GM23338 (cell line): ENCODE measurements at regions not wholly inside any gene's neighbourhood (a gene's known extent, or its start where the extent isn't known, plus 50 kb on each side); places are given as distances from the start of the nearest gene placed in this dataset.

ENCODE experiments used
- ATAC-seq: fragments of 200-7000 bp; cut with Tn5 transposase; 3 replicates; pipeline ENCODE4 v1.9.1; 2020
- DNase-seq: peaks from one replicate; pipeline ENCODE4 v3.0.0-alpha.2; 2015; ENCODE audit warnings: low spot score
- H2AFZ ChIP-seq: fragments of 200-600 bp; sonication (generic); 2 replicates; pipeline ENCODE4 v1.8.0; 2016; ENCODE audit warnings: antibody characterized with exemption, mild to moderate bottlenecking, moderate library complexity
- H3F3A ChIP-seq: fragments of 200-600 bp; sonication (generic); replicated peaks from 2 replicates; pipeline ENCODE4 v1.8.0; 2017; ENCODE audit warnings: antibody characterized with exemption, mixed run types, low read depth
- H3K27ac ChIP-seq: fragments of 200-600 bp; sonication (generic); 2 replicates; pipeline ENCODE4 v1.6.1; 2016; ENCODE audit warnings: low read depth
- H3K27me3 ChIP-seq: fragments of 200-600 bp; sonication (generic); 2 replicates; pipeline ENCODE4 v1.8.0; 2016; ENCODE audit warnings: mild to moderate bottlenecking, mixed run types, moderate library complexity; ENCODE audit not compliant: insufficient read depth
- H3K36me3 ChIP-seq: fragments of 200-600 bp; sonication (generic); 2 replicates; pipeline ENCODE4 v1.8.0; 2016; ENCODE audit warnings: mild to moderate bottlenecking; ENCODE audit not compliant: insufficient read depth
- H3K4me1 ChIP-seq: fragments of 200-600 bp; sonication (generic); 2 replicates; pipeline ENCODE4 v1.8.0; 2016; ENCODE audit warnings: mild to moderate bottlenecking, moderate library complexity; ENCODE audit not compliant: insufficient read depth
- H3K4me2 ChIP-seq: fragments of 200-600 bp; sonication (generic); 2 replicates; pipeline ENCODE4 v1.7.1; 2017; ENCODE audit warnings: mixed run types
- H3K4me3 ChIP-seq: fragments of 200-600 bp; sonication (generic); 2 replicates; pipeline ENCODE4 v1.6.1; 2016; ENCODE audit warnings: mixed run types
- H3K79me2 ChIP-seq: fragments of 200-600 bp; sonication (generic); replicated peaks from 2 replicates; pipeline ENCODE4 v1.8.0; 2017; ENCODE audit warnings: mild to moderate bottlenecking; ENCODE audit not compliant: insufficient read depth
- H3K9me2 ChIP-seq: fragments of 200-600 bp; sonication (generic); 2 replicates; pipeline ENCODE4 v1.8.0; 2017; ENCODE audit not compliant: insufficient read depth
- H4K20me1 ChIP-seq: fragments of 200-600 bp; sonication (generic); replicated peaks from 2 replicates; pipeline ENCODE4 v1.8.0; 2017; ENCODE audit warnings: mild to moderate bottlenecking; ENCODE audit not compliant: insufficient read depth
- H3K27ac Mint-ChIP-seq: 2 replicates; pipeline ENCODE4 v1.8.0; 2020; ENCODE audit warnings: inconsistent platforms, mild to moderate bottlenecking, moderate library complexity, mixed read lengths
- H3K27me3 Mint-ChIP-seq: 3 replicates; pipeline ENCODE4 v1.8.0; 2022; ENCODE audit warnings: low read depth, mild to moderate bottlenecking, moderate library complexity, mixed read lengths, inconsistent platforms; ENCODE audit not compliant: insufficient read depth, poor library complexity
- H3K36me3 Mint-ChIP-seq: 3 replicates; pipeline ENCODE4 v1.8.0; 2021; ENCODE audit warnings: low read depth, mild to moderate bottlenecking, inconsistent platforms, moderate library complexity, mixed read lengths
- H3K4me1 Mint-ChIP-seq: 3 replicates; pipeline ENCODE4 v1.8.0; 2020; ENCODE audit warnings: mild to moderate bottlenecking, inconsistent platforms, mixed read lengths
- H3K4me3 Mint-ChIP-seq: 3 replicates; pipeline ENCODE4 v1.8.0; 2021; ENCODE audit warnings: moderate library complexity, mild to moderate bottlenecking, inconsistent platforms, mixed read lengths
- H3K9me3 Mint-ChIP-seq: 3 replicates; pipeline ENCODE4 v1.8.0; 2020; ENCODE audit warnings: moderate library complexity, mild to moderate bottlenecking, inconsistent platforms, mixed read lengths
- CTCF ChIP-seq, 2 experiments: fragments of 200-600 bp in 1 of 2; sonication (generic) in 1 of 2; conservative IDR thresholded peaks; 2 replicates each; pipeline versions ENCODE4 v1.5.1 to v1.6.1; 2016 to 2017; ENCODE audit warnings: antibody characterized with exemption in 2 of 2, low read depth in 2 of 2, mild to moderate bottlenecking in 2 of 2, moderate library complexity in 1 of 2
- EZH2phosphoT487 ChIP-seq: fragments of 200-600 bp; sonication (generic); IDR thresholded peaks from one replicate; pipeline ENCODE4 v1.8.1; 2018; ENCODE audit warnings: antibody characterized with exemption; ENCODE audit not compliant: unreplicated experiment
- NANOG ChIP-seq: IDR thresholded peaks from 2 replicates; pipeline ENCODE4 v1.6.1; 2016; ENCODE audit warnings: antibody characterized with exemption, borderline replicate concordance
- POLR2AphosphoS5 ChIP-seq: IDR thresholded peaks from 2 replicates; pipeline ENCODE4 v1.6.1; 2016; ENCODE audit warnings: antibody characterized with exemption, low read depth
- STAT1 ChIP-seq: IDR thresholded peaks from one replicate; pipeline ENCODE4 v1.6.1; 2016; ENCODE audit warnings: antibody characterized with exemption; ENCODE audit not compliant: unreplicated experiment
- ZNF114 ChIP-seq: fragments of 250-450 bp; sonication (Bioruptor Pico); IDR thresholded peaks from 2 replicates; pipeline ENCODE4 v1.5.0; 2020; ENCODE audit warnings: mild to moderate bottlenecking, moderate library complexity
- TF ChIP-seq, protein P1 (sequence below): IDR thresholded peaks from one replicate; pipeline ENCODE4 v1.6.1; 2018; ENCODE audit warnings: antibody characterized with exemption; ENCODE audit not compliant: unreplicated experiment
- TF ChIP-seq, protein P2 (sequence below): IDR thresholded peaks from 2 replicates; pipeline ENCODE4 v1.6.1; 2016; ENCODE audit warnings: antibody characterized with exemption
- TF ChIP-seq, protein P3 (sequence below): fragments of 250-450 bp; sonication (Bioruptor Pico); IDR thresholded peaks from 2 replicates; pipeline ENCODE4 v1.5.0; 2020; ENCODE audit warnings: mild to moderate bottlenecking, moderate library complexity

DNA sequence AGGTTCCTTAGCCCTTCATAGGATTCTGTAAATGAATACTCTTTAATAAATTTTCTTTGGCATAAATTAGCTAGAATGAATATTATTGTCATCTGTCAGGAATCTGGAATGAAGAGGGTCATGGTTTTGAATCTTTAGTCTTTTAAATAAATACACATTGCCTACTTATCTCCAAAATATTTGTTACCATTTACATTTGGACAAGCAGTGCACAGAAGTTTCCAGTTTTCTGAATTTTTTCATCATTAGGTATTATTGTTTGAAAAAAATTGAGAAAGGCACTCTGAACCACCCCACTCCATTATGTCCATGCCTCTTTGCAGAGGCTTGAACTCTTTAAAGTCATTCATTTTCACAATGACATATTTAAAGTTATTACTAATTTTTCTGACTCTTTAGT lies 549.0 kb upstream of the LUZP2 start (continued):
- TF ChIP-seq, protein P1, sequence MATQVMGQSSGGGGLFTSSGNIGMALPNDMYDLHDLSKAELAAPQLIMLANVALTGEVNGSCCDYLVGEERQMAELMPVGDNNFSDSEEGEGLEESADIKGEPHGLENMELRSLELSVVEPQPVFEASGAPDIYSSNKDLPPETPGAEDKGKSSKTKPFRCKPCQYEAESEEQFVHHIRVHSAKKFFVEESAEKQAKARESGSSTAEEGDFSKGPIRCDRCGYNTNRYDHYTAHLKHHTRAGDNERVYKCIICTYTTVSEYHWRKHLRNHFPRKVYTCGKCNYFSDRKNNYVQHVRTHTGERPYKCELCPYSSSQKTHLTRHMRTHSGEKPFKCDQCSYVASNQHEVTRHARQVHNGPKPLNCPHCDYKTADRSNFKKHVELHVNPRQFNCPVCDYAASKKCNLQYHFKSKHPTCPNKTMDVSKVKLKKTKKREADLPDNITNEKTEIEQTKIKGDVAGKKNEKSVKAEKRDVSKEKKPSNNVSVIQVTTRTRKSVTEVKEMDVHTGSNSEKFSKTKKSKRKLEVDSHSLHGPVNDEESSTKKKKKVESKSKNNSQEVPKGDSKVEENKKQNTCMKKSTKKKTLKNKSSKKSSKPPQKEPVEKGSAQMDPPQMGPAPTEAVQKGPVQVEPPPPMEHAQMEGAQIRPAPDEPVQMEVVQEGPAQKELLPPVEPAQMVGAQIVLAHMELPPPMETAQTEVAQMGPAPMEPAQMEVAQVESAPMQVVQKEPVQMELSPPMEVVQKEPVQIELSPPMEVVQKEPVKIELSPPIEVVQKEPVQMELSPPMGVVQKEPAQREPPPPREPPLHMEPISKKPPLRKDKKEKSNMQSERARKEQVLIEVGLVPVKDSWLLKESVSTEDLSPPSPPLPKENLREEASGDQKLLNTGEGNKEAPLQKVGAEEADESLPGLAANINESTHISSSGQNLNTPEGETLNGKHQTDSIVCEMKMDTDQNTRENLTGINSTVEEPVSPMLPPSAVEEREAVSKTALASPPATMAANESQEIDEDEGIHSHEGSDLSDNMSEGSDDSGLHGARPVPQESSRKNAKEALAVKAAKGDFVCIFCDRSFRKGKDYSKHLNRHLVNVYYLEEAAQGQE = no peak
- TF ChIP-seq, protein P2, sequence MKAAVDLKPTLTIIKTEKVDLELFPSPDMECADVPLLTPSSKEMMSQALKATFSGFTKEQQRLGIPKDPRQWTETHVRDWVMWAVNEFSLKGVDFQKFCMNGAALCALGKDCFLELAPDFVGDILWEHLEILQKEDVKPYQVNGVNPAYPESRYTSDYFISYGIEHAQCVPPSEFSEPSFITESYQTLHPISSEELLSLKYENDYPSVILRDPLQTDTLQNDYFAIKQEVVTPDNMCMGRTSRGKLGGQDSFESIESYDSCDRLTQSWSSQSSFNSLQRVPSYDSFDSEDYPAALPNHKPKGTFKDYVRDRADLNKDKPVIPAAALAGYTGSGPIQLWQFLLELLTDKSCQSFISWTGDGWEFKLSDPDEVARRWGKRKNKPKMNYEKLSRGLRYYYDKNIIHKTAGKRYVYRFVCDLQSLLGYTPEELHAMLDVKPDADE = no peak
- TF ChIP-seq ZNF114 (CRISPR knock-in tag) = no peak
- no peak for TF ChIP-seq CTCF (conservative IDR thresholded peaks at IDR 0.05; ENCODE audit: low read depth in 2 of 2)

DNA sequence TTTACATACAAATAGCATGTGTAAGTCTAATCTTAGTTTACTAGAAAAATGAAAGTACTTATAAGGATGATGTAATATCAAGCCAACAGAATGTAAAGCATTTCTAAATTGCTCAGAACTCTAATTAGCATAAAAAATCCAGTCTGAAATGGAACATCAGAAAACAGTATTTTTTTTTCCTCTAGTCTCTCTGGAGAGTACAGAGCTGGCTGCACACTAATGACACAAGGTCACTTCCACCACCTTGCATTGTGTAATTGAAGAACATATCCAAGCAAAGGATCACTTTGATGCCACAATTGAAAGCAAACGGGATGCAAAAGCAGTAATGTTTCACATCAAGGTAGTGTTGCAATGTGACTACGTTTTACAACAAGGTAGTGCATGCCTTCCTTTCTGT lies 548.0 kb upstream of the LUZP2 start:
- no peaks in the 10 kb centered on the region for H4K20me1 ChIP-seq
- ATAC-seq (no peak), DNase-seq (no peak)
- no peaks in the 10 kb centered on the region for H3K9me3 Mint-ChIP-seq
- H3K4me2 ChIP-seq = no peak overlapping the region
- H3F3A ChIP-seq = no peaks in the 10 kb centered on the region
- no peak overlapping the region for H2AFZ ChIP-seq
- H3K79me2 ChIP-seq = no peaks in the 10 kb centered on the region
- H3K9me2 ChIP-seq = 0 out of 2 replicates have a peak, but pooled peaks cover 4% of the 10 kb centered on the region
- no peak overlapping the region for H3K27ac Mint-ChIP-seq
- H3K4me1 ChIP-seq = no peaks in the 10 kb centered on the region
- no peaks in the 10 kb centered on the region for H3K36me3 Mint-ChIP-seq
- H3K27me3 ChIP-seq = no peaks in the 10 kb centered on the region
- H3K36me3 ChIP-seq = no peaks in the 10 kb centered on the region
- no peak overlapping the region for H3K27ac ChIP-seq
- H3K4me1 Mint-ChIP-seq = no peaks in the 10 kb centered on the region
- no peak overlapping the region for H3K4me3 Mint-ChIP-seq
- H3K4me3 ChIP-seq = no peak overlapping the region
- no peaks in the 10 kb centered on the region for H3K27me3 Mint-ChIP-seq
- TF ChIP-seq STAT1 = no peak
- TF ChIP-seq, protein P3, sequence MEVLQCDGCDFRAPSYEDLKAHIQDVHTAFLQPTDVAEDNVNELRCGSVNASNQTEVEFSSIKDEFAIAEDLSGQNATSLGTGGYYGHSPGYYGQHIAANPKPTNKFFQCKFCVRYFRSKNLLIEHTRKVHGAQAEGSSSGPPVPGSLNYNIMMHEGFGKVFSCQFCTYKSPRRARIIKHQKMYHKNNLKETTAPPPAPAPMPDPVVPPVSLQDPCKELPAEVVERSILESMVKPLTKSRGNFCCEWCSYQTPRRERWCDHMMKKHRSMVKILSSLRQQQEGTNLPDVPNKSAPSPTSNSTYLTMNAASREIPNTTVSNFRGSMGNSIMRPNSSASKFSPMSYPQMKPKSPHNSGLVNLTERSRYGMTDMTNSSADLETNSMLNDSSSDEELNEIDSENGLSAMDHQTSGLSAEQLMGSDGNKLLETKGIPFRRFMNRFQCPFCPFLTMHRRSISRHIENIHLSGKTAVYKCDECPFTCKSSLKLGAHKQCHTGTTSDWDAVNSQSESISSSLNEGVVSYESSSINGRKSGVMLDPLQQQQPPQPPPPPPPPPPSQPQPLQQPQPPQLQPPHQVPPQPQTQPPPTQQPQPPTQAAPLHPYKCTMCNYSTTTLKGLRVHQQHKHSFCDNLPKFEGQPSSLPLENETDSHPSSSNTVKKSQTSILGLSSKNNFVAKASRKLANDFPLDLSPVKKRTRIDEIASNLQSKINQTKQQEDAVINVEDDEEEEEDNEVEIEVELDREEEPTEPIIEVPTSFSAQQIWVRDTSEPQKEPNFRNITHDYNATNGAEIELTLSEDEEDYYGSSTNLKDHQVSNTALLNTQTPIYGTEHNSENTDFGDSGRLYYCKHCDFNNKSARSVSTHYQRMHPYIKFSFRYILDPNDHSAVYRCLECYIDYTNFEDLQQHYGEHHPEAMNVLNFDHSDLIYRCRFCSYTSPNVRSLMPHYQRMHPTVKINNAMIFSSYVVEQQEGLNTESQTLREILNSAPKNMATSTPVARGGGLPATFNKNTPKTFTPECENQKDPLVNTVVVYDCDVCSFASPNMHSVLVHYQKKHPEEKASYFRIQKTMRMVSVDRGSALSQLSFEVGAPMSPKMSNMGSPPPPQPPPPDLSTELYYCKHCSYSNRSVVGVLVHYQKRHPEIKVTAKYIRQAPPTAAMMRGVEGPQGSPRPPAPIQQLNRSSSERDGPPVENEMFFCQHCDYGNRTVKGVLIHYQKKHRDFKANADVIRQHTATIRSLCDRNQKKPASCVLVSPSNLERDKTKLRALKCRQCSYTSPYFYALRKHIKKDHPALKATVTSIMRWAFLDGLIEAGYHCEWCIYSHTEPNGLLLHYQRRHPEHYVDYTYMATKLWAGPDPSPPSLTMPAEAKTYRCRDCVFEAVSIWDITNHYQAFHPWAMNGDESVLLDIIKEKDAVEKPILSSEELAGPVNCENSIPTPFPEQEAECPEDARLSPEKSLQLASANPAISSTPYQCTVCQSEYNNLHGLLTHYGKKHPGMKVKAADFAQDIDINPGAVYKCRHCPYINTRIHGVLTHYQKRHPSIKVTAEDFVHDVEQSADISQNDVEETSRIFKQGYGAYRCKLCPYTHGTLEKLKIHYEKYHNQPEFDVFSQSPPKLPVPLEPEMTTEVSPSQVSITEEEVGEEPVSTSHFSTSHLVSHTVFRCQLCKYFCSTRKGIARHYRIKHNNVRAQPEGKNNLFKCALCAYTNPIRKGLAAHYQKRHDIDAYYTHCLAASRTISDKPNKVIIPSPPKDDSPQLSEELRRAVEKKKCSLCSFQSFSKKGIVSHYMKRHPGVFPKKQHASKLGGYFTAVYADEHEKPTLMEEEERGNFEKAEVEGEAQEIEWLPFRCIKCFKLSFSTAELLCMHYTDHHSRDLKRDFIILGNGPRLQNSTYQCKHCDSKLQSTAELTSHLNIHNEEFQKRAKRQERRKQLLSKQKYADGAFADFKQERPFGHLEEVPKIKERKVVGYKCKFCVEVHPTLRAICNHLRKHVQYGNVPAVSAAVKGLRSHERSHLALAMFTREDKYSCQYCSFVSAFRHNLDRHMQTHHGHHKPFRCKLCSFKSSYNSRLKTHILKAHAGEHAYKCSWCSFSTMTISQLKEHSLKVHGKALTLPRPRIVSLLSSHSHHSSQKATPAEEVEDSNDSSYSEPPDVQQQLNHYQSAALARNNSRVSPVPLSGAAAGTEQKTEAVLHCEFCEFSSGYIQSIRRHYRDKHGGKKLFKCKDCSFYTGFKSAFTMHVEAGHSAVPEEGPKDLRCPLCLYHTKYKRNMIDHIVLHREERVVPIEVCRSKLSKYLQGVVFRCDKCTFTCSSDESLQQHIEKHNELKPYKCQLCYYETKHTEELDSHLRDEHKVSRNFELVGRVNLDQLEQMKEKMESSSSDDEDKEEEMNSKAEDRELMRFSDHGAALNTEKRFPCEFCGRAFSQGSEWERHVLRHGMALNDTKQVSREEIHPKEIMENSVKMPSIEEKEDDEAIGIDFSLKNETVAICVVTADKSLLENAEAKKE (CRISPR knock-in tag) = no peak
- no peak for TF ChIP-seq POLR2AphosphoS5
- TF ChIP-seq EZH2phosphoT487 = no peak
- no peak for TF ChIP-seq NANOG
- TF ChIP-seq, protein P1 = no peak
